HTR-8/SVneo (cell line): ENCODE measurements at regions not wholly inside any gene's neighbourhood (a gene's known extent, or its start where the extent isn't known, plus 50 kb on each side); places are given as distances from the start of the nearest gene placed in this dataset.

ENCODE experiments used
- DNase-seq: peaks from one replicate; pipeline ENCODE4 v3.0.0; 2011; ENCODE audit warnings: low spot score, mixed read lengths; ENCODE audit not compliant: insufficient read length
- FAIRE-seq: peaks from 2 replicates; lab custom pipeline; 2011; peaks lifted over from hg19 to GRCh38; lab: Jason Lieb, UNC

GRCh38 chr3:159761848-159762635, 226.6 kb upstream of the IL12A start:
- FAIRE-seq, result no peak
- peak; percentile 67 for DNase-seq

- peak; percentile 66 for DNase-seq
- peak; percentile 55 for FAIRE-seq
Measured at GRCh38 chr3:159763011-159763601, 225.5 kb upstream of the IL12A start.

- FAIRE-seq, result peak; percentile 95
Measured at GRCh38 chr3:159763602-159764489, 224.8 kb upstream of the IL12A start.

GRCh38 chr3:159764490-159765029, 224.1 kb upstream of the IL12A start:
- FAIRE-seq, result no peak

More at GRCh38 chr3:159763602-159764489, 224.8 kb upstream of the IL12A start:
- DNase-seq, result peak; percentile 82

GRCh38 chr3:159765030-159765859, 223.4 kb upstream of the IL12A start:
- peak; percentile 78 for DNase-seq
- FAIRE-seq, result peak; percentile 78

More at GRCh38 chr3:159764490-159765029, 224.1 kb upstream of the IL12A start:
- no peak for DNase-seq

GRCh38 chr3:159765860-159766294, 222.8 kb upstream of the IL12A start:
- no peak for FAIRE-seq

GRCh38 chr3:159766563-159767185, 222.0 kb upstream of the IL12A start:
- FAIRE-seq, result peak; percentile 64
- DNase-seq, result peak; percentile 50

More at GRCh38 chr3:159765860-159766294, 222.8 kb upstream of the IL12A start:
- DNase-seq, result no peak

- no peak for DNase-seq
Measured at GRCh38 chr3:159770998-159771397, 217.6 kb upstream of the IL12A start.

GRCh38 chr3:159771865-159772611, 216.6 kb upstream of the IL12A start:
- FAIRE-seq, result no peak
- DNase-seq, result no peak

More at GRCh38 chr3:159770998-159771397, 217.6 kb upstream of the IL12A start:
- FAIRE-seq, result no peak

- no peak for DNase-seq
- no peak for FAIRE-seq
Measured at GRCh38 chr3:159773706-159774105, 214.9 kb upstream of the IL12A start.

GRCh38 chr3:159775372-159775961, 213.2 kb upstream of the IL12A start:
- DNase-seq (peak; percentile 57), FAIRE-seq (peak; percentile 94)

- DNase-seq (no peak), FAIRE-seq (peak; percentile 40)
Measured at GRCh38 chr3:159776779-159777178, 211.9 kb upstream of the IL12A start.

GRCh38 chr3:159779883-159780282, 208.8 kb upstream of the IL12A start:
- FAIRE-seq, result no peak
- no peak for DNase-seq

- no peak for FAIRE-seq
- DNase-seq, result no peak
Measured at GRCh38 chr3:159781867-159782266, 206.8 kb upstream of the IL12A start.

GRCh38 chr3:159782724-159783421, 205.8 kb upstream of the IL12A start:
- FAIRE-seq (no peak), DNase-seq (no peak)

GRCh38 chr3:159783780-159784742, 204.6 kb upstream of the IL12A start:
- FAIRE-seq (no peak), DNase-seq (no peak)
